WTC11 (cell line): ENCODE measurements at regions not wholly inside any gene's neighbourhood (a gene's known extent, or its start where the extent isn't known, plus 50 kb on each side); places are given as distances from the start of the nearest gene placed in this dataset.

ENCODE experiments used
- ATAC-seq: fragments of 200-7000 bp; cut with Tn5 transposase; 2 replicates; pipeline ENCODE4 v1.10.0; 2021; ENCODE audit warnings: mild to moderate bottlenecking, moderate library complexity
- CTCF ChIA-PET: fragments of 300-600 bp; sonication (Branson Sonifier 250); formaldehyde crosslinking; loops from one replicate; lab custom pipeline; 2021; ENCODE audit warnings: antibody characterized with exemption; lab: Charles Lee
- POLR2A ChIA-PET: fragments of 350-600 bp; sonication (Branson Sonifier 250); formaldehyde crosslinking; loops from one replicate; lab custom pipeline; 2021; ENCODE audit warnings: antibody characterized with exemption; lab: Charles Lee
- DNase-seq: peaks from one replicate; pipeline ENCODE4 v3.0.0; 2021; ENCODE audit warnings: low spot score
- H3K27ac Mint-ChIP-seq: 2 replicates; pipeline ENCODE4 v1.8.0; 2021; ENCODE audit warnings: mixed read lengths
- H3K27me3 Mint-ChIP-seq: 2 replicates; pipeline ENCODE4 v1.8.0; 2021; ENCODE audit warnings: low read depth, mild to moderate bottlenecking, moderate library complexity, mixed read lengths
- H3K36me3 Mint-ChIP-seq: 2 replicates; pipeline ENCODE4 v1.8.0; 2021; ENCODE audit warnings: mixed read lengths
- H3K4me1 Mint-ChIP-seq: 2 replicates; pipeline ENCODE4 v1.8.0; 2022; ENCODE audit warnings: mixed read lengths
- H3K4me3 Mint-ChIP-seq: 2 replicates; pipeline ENCODE4 v1.8.0; 2021; ENCODE audit warnings: mild to moderate bottlenecking, moderate library complexity, mixed read lengths
- H3K9me3 Mint-ChIP-seq: 2 replicates; pipeline ENCODE4 v1.8.0; 2021; ENCODE audit warnings: mixed read lengths
- ATF1 ChIP-seq: sonication (generic); formaldehyde crosslinking; IDR thresholded peaks from 2 replicates; pipeline ENCODE4 v1.8.1; 2023; ENCODE audit warnings: mild to moderate bottlenecking, moderate library complexity, missing genetic modification reagents
- CREM ChIP-seq: sonication (generic); formaldehyde crosslinking; IDR thresholded peaks from 2 replicates; pipeline ENCODE4 v1.8.1; 2022; ENCODE audit warnings: mild to moderate bottlenecking, missing genetic modification reagents, moderate library complexity
- ESRRA ChIP-seq: sonication (generic); formaldehyde crosslinking; IDR thresholded peaks from 2 replicates; pipeline ENCODE4 v1.8.1; 2022; ENCODE audit warnings: mild to moderate bottlenecking, missing genetic modification reagents, borderline replicate concordance
- GABPB1 ChIP-seq: sonication (generic); formaldehyde crosslinking; IDR thresholded peaks from 2 replicates; pipeline ENCODE4 v1.8.1; 2023; ENCODE audit warnings: mild to moderate bottlenecking, missing genetic modification reagents
- GRHL2 ChIP-seq: fragments of 250-450 bp; sonication (Bioruptor Pico); IDR thresholded peaks from 2 replicates; pipeline ENCODE4 v1.8.0; 2022; ENCODE audit warnings: mild to moderate bottlenecking, moderate library complexity; ENCODE audit not compliant: insufficient replicate concordance, severe bottlenecking
- HMGA2 ChIP-seq: fragments of 250-450 bp; sonication (Bioruptor Pico); IDR thresholded peaks from 2 replicates; pipeline ENCODE4 v1.4.0; 2021; ENCODE audit warnings: mild to moderate bottlenecking, moderate library complexity
- JUN ChIP-seq: sonication (generic); formaldehyde crosslinking; IDR thresholded peaks from 2 replicates; pipeline ENCODE4 v1.8.0; 2023; ENCODE audit warnings: mild to moderate bottlenecking, missing genetic modification reagents
- MYBL2 ChIP-seq: sonication (generic); formaldehyde crosslinking; IDR thresholded peaks from 2 replicates; pipeline ENCODE4 v1.8.1; 2023; ENCODE audit warnings: mild to moderate bottlenecking, moderate library complexity, missing genetic modification reagents
- PRRX2 ChIP-seq: fragments of 250-450 bp; sonication (Bioruptor Pico); IDR thresholded peaks from 2 replicates; pipeline ENCODE4 v1.8.0; 2021; ENCODE audit warnings: mild to moderate bottlenecking
- SMAD4 ChIP-seq: sonication (generic); formaldehyde crosslinking; IDR thresholded peaks from 2 replicates; pipeline ENCODE4 v1.8.0; 2022; ENCODE audit warnings: mild to moderate bottlenecking, missing genetic modification reagents
- TEAD1 ChIP-seq: sonication (generic); formaldehyde crosslinking; IDR thresholded peaks from 2 replicates; pipeline ENCODE4 v1.8.0; 2022; ENCODE audit warnings: mild to moderate bottlenecking, missing genetic modification reagents
- TP53 ChIP-seq: sonication (generic); formaldehyde crosslinking; IDR thresholded peaks from 2 replicates; pipeline ENCODE4 v1.8.1; 2023; ENCODE audit warnings: mild to moderate bottlenecking, missing genetic modification reagents
- ZNF396 ChIP-seq: fragments of 250-450 bp; sonication (Bioruptor Pico); IDR thresholded peaks from 2 replicates; pipeline ENCODE4 v1.8.0; 2021; ENCODE audit warnings: mild to moderate bottlenecking, moderate library complexity, borderline replicate concordance
- TF ChIP-seq, protein P1 (sequence below): sonication (generic); formaldehyde crosslinking; IDR thresholded peaks from 2 replicates; pipeline ENCODE4 v1.8.0; 2023; ENCODE audit warnings: missing genetic modification reagents
- TF ChIP-seq, protein P2 (sequence below): sonication (generic); formaldehyde crosslinking; conservative IDR thresholded peaks from 2 replicates; pipeline ENCODE4 v1.8.1; 2023; ENCODE audit warnings: mild to moderate bottlenecking, low read depth, missing genetic modification reagents, moderate library complexity
- TF ChIP-seq, protein P3 (sequence below): sonication (generic); formaldehyde crosslinking; IDR thresholded peaks from 2 replicates; pipeline ENCODE4 v1.8.1; 2022; ENCODE audit warnings: mild to moderate bottlenecking, moderate library complexity, missing genetic modification reagents
- TF ChIP-seq, protein P4 (sequence below): sonication (generic); formaldehyde crosslinking; IDR thresholded peaks from 2 replicates; pipeline ENCODE4 v1.8.1; 2022; ENCODE audit warnings: low read depth, missing genetic modification reagents, borderline replicate concordance
- TF ChIP-seq, protein P5 (sequence below): sonication (generic); formaldehyde crosslinking; IDR thresholded peaks from 2 replicates; pipeline ENCODE4 v1.8.1; 2023; ENCODE audit warnings: mild to moderate bottlenecking, missing genetic modification reagents, moderate library complexity
- TF ChIP-seq, protein P6 (sequence below): fragments of 250-450 bp; sonication (Bioruptor Pico); IDR thresholded peaks from 2 replicates; pipeline ENCODE4 v1.9.0; 2021; ENCODE audit warnings: moderate library complexity, mild to moderate bottlenecking, inconsistent platforms, borderline replicate concordance
- TF ChIP-seq, protein P7 (sequence below): sonication (generic); formaldehyde crosslinking; IDR thresholded peaks from 2 replicates; pipeline ENCODE4 v1.8.0; 2022; ENCODE audit warnings: mild to moderate bottlenecking, missing genetic modification reagents
- TF ChIP-seq, protein P8 (sequence below): fragments of 250-450 bp; sonication (Bioruptor Pico); IDR thresholded peaks from 2 replicates; pipeline ENCODE4 v2.1.2; 2022; ENCODE audit warnings: mild to moderate bottlenecking, moderate library complexity
- TF ChIP-seq, protein P9 (sequence below): sonication (generic); formaldehyde crosslinking; IDR thresholded peaks from 2 replicates; pipeline ENCODE4 v1.8.0; 2022; ENCODE audit warnings: mild to moderate bottlenecking, missing genetic modification reagents

DNA sequence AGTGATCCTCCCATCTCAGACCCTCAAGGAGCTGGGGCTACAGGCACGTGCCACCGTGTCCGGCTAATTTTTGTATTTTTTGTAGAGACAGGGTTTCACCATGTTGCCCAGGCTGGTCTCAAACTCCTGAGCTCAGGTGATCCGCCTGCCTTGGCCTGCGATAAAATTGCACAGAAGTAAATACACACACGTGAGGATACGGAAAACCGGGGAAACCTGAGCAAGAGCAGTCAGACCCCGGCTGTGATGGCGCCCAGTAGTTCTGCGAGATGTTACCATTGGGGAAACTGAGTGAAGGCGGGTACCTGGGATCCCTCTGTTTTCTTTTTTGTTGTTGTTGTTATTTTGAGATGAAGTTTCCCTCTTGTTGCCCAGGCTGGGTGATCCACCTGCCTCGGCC lies 114.9 kb downstream of the C9orf50 start (continued):
- TF ChIP-seq, protein P1, sequence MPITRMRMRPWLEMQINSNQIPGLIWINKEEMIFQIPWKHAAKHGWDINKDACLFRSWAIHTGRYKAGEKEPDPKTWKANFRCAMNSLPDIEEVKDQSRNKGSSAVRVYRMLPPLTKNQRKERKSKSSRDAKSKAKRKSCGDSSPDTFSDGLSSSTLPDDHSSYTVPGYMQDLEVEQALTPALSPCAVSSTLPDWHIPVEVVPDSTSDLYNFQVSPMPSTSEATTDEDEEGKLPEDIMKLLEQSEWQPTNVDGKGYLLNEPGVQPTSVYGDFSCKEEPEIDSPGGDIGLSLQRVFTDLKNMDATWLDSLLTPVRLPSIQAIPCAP (CRISPR knock-in tag), result no peak

DNA sequence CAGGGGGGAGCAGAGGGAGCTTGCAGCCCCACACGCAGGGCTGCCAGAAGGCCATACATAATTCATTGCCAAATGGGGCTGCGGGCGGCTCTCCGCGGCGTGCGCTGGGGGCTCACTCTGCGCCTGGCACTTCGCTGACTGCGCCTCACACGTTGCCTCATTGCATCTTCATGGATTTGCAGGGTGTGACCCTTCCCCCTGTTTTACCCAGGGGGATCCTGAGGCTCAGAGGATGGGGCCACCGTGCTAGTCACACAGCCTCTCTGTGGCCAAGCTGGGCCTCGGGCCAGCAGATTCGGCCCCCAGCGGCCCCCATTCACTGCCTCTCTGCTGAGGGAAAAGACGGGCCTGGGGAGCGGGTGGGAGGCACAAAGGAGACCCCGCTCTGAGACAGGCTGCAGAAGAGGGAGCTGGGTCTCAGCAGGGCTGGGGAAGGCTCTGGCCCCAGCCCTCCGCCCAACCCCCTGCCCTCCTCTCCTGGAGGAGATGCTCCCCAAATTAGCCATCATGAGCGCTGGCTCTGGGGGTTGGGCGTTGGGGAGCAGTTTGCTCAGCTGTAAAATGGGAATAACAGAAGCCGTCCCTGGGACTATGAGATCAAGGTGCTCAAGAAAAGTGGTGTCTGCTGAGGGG lies 115.5 kb downstream of the C9orf50 start:
- Mint-ChIP-seq H3K4me3 (no peak overlapping the region), H3K27ac (no peak overlapping the region), H3K9me3 (0 out of 2 replicates have a peak, but pooled peaks cover 5% of the 10 kb centered on the region), H3K27me3 (peaks cover 11% of the 10 kb centered on the region), H3K4me1 (peaks cover 26% of the 10 kb centered on the region), H3K36me3 (no peaks in the 10 kb centered on the region)
- DNase-seq, result no peak
- ChIA-PET POLR2A (interaction anchor here (1.5 kb wide), 1 partner anchor 49 kb away, joined by 3 read pairs; no protein-coding TSS in a partner anchor), CTCF (no interaction called here)
- no peak for TF ChIP-seq HMGA2
- TF ChIP-seq, protein P2, sequence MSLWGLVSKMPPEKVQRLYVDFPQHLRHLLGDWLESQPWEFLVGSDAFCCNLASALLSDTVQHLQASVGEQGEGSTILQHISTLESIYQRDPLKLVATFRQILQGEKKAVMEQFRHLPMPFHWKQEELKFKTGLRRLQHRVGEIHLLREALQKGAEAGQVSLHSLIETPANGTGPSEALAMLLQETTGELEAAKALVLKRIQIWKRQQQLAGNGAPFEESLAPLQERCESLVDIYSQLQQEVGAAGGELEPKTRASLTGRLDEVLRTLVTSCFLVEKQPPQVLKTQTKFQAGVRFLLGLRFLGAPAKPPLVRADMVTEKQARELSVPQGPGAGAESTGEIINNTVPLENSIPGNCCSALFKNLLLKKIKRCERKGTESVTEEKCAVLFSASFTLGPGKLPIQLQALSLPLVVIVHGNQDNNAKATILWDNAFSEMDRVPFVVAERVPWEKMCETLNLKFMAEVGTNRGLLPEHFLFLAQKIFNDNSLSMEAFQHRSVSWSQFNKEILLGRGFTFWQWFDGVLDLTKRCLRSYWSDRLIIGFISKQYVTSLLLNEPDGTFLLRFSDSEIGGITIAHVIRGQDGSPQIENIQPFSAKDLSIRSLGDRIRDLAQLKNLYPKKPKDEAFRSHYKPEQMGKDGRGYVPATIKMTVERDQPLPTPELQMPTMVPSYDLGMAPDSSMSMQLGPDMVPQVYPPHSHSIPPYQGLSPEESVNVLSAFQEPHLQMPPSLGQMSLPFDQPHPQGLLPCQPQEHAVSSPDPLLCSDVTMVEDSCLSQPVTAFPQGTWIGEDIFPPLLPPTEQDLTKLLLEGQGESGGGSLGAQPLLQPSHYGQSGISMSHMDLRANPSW (CRISPR knock-in tag), result no peak
- no peak for TF ChIP-seq PRRX2 (CRISPR knock-in tag)
- TF ChIP-seq GRHL2 (CRISPR knock-in tag), result no peak
- TF ChIP-seq, protein P3, sequence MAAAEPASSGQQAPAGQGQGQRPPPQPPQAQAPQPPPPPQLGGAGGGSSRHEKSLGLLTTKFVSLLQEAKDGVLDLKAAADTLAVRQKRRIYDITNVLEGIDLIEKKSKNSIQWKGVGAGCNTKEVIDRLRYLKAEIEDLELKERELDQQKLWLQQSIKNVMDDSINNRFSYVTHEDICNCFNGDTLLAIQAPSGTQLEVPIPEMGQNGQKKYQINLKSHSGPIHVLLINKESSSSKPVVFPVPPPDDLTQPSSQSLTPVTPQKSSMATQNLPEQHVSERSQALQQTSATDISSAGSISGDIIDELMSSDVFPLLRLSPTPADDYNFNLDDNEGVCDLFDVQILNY (CRISPR knock-in tag), result no peak
- TF ChIP-seq, protein P4, sequence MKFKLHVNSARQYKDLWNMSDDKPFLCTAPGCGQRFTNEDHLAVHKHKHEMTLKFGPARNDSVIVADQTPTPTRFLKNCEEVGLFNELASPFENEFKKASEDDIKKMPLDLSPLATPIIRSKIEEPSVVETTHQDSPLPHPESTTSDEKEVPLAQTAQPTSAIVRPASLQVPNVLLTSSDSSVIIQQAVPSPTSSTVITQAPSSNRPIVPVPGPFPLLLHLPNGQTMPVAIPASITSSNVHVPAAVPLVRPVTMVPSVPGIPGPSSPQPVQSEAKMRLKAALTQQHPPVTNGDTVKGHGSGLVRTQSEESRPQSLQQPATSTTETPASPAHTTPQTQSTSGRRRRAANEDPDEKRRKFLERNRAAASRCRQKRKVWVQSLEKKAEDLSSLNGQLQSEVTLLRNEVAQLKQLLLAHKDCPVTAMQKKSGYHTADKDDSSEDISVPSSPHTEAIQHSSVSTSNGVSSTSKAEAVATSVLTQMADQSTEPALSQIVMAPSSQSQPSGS (CRISPR knock-in tag), result no peak
- no peak for TF ChIP-seq ZNF396 (CRISPR knock-in tag)
- no peak for TF ChIP-seq MYBL2 (CRISPR knock-in tag)
- TF ChIP-seq SMAD4 (CRISPR knock-in tag), result no peak
- no peak for TF ChIP-seq CREM (CRISPR knock-in tag)
- TF ChIP-seq, protein P1 (CRISPR knock-in tag), result no peak
- TF ChIP-seq ESRRA (CRISPR knock-in tag), result no peak
- no peak for ATAC-seq

DNA sequence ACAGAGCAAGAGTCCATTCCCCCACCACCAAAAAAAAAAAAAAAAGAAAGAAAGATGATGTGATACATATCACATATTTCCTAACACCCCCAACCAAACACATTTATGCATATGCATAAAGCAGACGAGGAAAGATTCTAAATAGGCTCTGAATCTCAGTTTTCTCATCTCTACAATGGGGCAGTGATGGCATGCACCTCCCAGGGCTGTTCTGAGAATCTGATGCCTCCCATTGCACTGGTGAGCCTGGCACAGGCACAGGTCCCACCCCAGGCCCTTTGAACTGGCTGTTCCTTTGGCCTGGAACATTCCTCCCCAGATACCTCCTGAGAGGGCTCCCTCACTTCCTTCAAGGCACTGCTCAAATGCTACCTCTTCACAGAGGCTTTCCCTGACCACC lies 116.5 kb downstream of the C9orf50 start:
- Mint-ChIP-seq H3K9me3 (0 out of 2 replicates have a peak, but pooled peaks cover 3% of the 10 kb centered on the region), H3K27ac (no peak overlapping the region), H3K27me3 (peaks cover 9% of the 10 kb centered on the region), H3K4me3 (no peak overlapping the region), H3K4me1 (peaks cover 33% of the 10 kb centered on the region), H3K36me3 (no peaks in the 10 kb centered on the region)
- DNase-seq, result no peak
- ChIA-PET POLR2A (no interaction called here), CTCF (no interaction called here)
- ATAC-seq, result no peak
- TF ChIP-seq, protein P5, sequence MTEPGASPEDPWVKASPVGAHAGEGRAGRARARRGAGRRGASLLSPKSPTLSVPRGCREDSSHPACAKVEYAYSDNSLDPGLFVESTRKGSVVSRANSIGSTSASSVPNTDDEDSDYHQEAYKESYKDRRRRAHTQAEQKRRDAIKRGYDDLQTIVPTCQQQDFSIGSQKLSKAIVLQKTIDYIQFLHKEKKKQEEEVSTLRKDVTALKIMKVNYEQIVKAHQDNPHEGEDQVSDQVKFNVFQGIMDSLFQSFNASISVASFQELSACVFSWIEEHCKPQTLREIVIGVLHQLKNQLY (CRISPR knock-in tag), result no peak
- TF ChIP-seq GABPB1 (CRISPR knock-in tag) (no peak), MYBL2 (CRISPR knock-in tag) (no peak), JUN (no peak), TEAD1 (CRISPR knock-in tag) (no peak), ATF1 (CRISPR knock-in tag) (no peak), TP53 (CRISPR knock-in tag) (no peak), HMGA2 (no peak)
- TF ChIP-seq, protein P6, sequence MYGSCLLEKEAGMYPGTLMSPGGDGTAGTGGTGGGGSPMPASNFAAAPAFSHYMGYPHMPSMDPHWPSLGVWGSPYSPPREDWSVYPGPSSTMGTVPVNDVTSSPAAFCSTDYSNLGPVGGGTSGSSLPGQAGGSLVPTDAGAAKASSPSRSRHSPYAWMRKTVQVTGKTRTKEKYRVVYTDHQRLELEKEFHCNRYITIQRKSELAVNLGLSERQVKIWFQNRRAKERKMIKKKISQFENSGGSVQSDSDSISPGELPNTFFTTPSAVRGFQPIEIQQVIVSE (CRISPR knock-in tag), result no peak
- TF ChIP-seq, protein P7, sequence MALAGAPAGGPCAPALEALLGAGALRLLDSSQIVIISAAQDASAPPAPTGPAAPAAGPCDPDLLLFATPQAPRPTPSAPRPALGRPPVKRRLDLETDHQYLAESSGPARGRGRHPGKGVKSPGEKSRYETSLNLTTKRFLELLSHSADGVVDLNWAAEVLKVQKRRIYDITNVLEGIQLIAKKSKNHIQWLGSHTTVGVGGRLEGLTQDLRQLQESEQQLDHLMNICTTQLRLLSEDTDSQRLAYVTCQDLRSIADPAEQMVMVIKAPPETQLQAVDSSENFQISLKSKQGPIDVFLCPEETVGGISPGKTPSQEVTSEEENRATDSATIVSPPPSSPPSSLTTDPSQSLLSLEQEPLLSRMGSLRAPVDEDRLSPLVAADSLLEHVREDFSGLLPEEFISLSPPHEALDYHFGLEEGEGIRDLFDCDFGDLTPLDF (CRISPR knock-in tag), result no peak
- TF ChIP-seq, protein P8, sequence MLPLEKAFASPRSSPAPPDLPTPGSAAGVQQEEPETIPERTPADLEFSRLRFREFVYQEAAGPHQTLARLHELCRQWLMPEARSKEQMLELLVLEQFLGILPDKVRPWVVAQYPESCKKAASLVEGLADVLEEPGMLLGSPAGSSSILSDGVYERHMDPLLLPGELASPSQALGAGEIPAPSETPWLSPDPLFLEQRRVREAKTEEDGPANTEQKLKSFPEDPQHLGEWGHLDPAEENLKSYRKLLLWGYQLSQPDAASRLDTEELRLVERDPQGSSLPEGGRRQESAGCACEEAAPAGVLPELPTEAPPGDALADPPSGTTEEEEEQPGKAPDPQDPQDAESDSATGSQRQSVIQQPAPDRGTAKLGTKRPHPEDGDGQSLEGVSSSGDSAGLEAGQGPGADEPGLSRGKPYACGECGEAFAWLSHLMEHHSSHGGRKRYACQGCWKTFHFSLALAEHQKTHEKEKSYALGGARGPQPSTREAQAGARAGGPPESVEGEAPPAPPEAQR (CRISPR knock-in tag), result no peak
- TF ChIP-seq, protein P9, sequence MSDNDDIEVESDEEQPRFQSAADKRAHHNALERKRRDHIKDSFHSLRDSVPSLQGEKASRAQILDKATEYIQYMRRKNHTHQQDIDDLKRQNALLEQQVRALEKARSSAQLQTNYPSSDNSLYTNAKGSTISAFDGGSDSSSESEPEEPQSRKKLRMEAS (CRISPR knock-in tag), result no peak
